Embryonic facial prominence (tissue), 1 donor: ENCODE measurements at regions not wholly inside any gene's neighbourhood (a gene's known extent, or its start where the extent isn't known, plus 50 kb on each side); places are given as distances from the start of the nearest gene placed in this dataset.

ENCODE experiments used
- DNase-seq: peaks from one replicate; pipeline ENCODE4 v3.0.0-alpha.2; 2016; ENCODE audit errors: extremely low spot score

DNA sequence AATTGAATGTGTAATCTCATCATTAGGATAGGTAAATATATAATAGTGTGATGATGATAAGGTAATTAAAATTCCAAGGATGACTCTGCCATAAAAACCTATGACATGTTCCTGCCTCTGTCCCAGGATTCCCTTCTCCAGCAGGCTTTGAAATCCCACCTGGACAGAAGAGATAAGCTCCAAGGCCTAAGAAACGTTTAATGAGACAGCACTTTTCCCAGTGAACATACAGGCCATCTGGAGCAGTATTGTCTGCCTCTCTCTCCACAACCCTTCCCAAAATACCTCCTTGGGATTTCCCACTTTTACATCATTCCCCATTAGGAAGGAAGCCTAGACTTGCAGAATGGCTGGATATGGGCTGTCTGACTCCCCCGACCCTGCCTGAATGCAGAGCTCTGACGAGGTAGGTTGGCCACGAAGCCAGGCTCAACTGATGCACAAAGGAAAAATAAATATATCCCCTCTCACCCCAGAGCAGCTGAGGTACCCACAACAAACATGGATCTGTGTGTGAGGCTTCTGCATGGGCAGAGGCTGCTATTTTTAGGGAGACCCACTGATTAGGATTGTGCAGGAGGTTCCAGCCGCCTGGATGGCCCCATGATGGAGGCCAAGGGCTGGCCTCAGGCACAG lies 71.0 kb downstream of the TMPRSS5 start:
- DNase-seq: no peak

DNA sequence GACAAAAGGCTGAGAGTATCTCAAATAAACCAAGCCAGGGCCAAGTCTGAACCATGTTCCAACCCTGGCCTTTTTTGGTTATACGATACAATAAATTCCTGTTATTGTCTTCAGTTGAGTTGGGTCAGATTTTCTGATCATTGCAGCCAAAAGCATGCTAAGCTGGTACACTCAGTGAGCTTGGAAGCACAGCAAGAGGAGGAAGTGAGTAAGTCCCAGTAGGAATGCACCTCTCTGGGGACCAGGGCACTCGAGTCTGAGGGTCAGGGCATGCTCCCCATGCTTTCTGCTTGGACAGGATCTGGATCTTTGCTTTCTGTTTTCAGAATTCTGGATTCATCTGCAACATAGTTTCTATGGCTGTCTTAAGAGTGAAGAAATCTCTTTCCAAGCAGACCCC lies 73.1 kb downstream of the TMPRSS5 start:
- DNase-seq: no peak

DNA sequence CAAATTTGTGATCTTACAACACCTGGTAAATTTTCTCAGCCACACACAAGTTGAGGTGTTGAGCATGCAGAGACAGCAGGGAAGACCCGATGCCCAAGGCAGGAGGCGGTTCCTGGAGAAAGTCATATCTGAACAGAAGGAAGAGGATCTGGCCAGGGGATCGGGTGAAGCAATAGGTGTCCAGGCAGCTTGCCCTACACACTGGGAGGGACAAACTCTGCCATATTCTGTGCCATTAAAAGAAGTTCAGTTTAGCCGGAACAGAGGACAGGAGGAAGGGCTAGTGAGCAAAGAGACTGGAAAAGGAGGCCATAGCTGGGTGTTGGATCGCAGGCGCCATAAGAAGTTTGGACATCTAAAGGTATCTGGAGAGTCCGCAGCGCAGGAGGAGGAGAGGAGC lies 76.5 kb downstream of the TMPRSS5 start:
- DNase-seq: no peak

DNA sequence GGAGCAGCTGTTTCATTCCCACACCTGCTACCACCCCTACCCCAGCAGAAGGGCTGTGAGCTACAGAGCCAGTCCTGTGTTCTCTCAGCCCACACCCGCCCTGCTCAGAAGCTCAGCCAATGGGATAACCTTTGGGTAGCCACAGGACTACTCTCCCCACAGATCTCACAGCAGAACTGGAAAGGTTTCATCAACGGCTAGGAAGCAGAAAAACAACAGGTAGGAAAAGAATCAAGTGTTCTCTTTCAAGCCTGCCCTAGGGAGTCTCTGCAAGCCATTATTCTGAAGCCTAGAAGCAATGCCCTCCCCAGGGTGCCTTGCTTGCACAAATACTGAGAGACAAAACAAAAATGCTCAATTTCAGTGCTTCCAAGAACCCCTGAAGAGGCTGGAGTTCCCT lies 77.2 kb downstream of the TMPRSS5 start:
- DNase-seq: no peak

DNA sequence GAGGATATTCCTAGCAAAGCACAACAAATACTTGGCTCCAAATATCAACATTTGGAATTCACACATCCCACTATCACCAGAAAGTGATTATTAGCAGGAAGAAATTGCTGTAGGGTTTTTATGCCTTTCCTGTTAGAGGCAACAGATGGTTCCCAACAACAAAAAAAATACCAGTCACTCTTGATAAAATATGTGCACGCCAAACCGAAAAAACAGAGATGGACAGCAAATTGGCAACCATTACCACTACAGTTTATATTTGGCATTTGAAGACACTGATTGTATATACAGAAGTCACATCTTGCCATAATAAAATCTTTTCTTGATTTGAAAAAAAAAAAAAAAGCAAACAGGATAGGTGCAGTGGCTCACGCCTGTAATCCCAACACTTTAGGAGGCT lies 78.2 kb downstream of the TMPRSS5 start:
- DNase-seq: no peak

DNA sequence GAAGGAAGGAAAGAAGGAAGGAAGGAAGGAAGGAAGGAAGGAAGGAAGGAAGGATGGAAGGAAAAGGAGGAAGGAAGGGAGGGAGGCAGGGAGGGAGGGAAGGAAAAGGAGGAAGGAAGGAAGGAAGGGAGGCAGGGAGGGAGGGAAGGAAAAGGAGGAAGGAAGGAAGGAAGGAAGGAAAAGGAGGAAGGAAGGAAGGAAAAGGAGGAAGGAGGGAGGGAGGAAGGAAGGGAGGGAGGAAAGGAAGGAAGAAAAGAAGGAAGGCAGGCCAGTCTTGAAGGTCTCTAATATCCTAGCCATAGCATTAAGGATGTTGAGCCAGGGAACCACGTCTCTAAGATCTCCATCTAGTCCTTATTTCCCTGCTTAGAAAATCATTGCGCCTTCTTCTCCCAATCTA lies 78.8 kb downstream of the TMPRSS5 start:
- DNase-seq: no peak

DNA sequence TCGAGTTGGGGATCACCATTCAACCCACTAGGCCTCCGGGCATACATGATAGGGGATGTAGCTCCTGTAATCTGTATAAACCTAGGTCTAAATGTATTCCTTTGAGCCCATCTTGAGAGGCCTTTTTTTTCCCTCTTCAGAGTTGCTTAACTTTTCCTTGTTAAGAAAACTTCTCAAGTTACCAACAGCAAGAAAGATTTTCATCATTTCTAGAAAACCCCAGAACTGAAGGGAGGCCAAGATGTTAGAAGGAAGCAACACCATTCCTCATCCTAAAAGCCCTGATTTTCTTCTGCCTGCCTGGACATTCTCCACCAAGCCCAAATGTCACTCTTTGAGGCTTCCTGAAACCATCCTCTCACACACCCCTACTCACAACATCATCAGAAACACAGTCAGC lies 79.4 kb downstream of the TMPRSS5 start:
- no peak for DNase-seq

DNA sequence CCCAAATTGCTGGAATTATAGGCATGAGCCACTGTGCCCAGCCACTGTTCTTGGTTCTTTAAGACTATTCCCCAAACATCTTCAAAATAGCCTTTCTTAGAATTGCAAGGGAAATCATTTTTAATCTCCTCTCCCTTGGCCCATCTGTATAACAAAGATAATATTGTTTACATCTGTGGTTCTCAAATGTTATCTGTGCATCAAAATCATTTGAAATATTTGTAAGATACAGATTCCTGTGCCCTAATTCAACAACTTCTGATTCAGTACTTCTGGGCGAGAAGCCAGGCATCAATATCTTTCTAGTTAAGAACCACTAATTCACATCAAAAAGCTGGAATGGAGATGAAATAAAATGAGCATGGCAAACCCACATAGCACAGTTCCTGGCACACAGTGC lies 83.0 kb downstream of the TMPRSS5 start:
- no peak for DNase-seq

DNA sequence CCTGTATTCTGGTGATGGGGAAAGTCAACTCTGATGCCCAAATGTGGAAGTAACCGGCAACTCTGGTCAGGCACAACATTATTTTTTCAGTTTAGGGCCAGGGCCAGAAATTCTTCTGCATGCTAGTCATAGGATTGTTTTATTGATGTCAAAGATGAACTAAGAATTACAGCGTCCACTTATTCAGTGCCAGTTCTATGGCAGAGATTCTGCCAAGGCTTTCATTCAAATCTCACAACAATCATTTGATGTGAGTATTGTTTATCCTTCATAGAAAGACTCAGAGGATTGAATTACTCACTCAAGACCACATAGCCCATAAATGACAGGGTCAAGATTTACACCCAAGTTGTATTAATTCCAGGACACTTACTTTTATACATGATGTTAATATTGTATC lies 87.7 kb downstream of the TMPRSS5 start:
- DNase-seq: no peak

DNA sequence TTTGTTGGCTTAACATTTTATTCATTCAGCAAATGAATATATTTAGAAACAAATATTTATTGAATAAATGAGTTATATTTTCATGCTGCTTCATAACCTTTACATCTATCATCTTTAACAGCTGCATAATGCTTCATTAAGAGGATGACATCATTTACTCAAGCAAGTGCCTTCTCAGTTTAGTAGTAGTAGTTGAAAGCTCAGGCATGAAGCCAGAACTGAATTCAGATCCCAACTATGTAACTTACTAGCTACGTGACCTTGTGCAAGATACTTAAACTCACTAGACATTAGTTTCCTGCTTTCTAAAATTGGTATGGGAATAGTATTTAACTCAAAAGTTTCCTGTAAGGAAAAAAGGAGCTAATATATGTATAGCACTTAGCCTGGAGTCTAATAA lies 90.3 kb downstream of the TMPRSS5 start:
- no peak for DNase-seq

DNA sequence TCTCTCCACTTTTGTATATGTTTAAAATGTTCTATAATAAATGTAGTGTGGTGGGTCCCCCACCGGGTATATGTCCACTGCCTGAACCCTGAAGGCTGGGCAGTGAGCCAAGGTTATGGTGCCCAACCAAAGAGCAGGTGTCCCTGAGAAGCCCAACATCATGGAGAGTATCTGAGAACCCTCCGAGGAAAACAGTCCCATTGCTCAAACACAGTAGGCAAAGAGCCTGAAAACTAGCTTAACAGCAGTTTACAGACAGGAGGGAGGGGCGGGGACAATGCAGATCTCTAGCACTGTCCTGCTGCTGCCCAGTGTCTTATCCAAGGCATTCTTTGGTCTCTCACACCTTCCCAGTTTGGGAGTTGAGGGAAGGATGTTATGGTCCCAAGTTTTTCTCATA lies 91.0 kb downstream of the TMPRSS5 start:
- no peak for DNase-seq

DNA sequence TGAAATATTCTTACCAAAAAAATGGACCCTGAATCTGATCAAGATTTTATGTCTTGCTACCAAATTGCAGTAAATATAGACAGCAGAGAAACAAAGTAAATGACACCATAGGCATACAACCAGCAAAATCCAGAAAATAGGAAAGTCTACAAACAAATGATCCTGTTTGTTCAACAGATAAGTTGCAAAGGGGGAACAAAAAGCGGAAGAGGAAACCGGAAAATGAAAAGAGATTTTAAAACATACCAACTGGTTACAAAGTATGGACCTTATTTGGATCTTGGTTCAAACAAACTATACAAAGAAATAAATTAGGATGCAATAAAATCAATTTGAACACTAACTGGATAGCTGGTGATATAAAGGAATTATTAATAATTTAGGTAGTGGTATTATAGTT lies 92.0 kb downstream of the TMPRSS5 start:
- no peak for DNase-seq

DNA sequence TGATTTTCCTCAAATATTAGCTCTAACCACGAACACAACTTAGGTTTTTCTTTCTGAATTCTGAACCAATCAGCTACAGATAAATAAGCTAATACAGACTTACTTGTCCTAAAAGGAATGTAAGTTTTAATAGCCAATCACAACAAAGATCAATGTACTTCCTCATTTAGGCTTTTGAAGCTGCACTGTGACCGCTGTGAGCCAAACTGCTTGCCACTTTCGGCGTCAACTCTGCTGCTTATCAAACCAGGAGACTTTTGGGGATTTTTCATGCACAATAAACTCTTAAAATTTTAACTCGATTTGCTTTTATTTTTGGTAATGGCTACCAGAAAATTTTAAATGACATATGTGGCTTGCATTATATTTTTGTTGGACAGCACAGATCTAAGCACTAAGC lies 92.5 kb downstream of the TMPRSS5 start:
- DNase-seq: no peak

DNA sequence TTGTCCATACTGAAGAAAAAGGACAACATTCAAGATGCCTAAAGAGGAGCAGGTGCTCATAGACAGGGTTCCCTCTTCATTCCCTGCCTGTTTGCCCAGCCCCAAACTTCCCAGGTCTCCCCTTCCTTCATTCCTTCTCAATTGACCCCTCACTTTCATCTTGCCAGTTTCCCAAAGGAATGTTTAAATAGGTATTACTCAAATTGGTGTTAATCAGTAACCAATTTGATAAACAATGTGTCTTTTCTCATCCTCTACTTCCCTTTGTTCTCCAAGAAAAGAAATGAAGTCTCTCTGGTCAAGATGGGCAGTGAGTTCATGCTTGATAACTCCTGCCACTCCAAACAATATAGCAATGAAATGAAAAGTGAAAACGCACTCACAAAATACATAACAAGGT lies 101.9 kb downstream of the TMPRSS5 start:
- no peak for DNase-seq

DNA sequence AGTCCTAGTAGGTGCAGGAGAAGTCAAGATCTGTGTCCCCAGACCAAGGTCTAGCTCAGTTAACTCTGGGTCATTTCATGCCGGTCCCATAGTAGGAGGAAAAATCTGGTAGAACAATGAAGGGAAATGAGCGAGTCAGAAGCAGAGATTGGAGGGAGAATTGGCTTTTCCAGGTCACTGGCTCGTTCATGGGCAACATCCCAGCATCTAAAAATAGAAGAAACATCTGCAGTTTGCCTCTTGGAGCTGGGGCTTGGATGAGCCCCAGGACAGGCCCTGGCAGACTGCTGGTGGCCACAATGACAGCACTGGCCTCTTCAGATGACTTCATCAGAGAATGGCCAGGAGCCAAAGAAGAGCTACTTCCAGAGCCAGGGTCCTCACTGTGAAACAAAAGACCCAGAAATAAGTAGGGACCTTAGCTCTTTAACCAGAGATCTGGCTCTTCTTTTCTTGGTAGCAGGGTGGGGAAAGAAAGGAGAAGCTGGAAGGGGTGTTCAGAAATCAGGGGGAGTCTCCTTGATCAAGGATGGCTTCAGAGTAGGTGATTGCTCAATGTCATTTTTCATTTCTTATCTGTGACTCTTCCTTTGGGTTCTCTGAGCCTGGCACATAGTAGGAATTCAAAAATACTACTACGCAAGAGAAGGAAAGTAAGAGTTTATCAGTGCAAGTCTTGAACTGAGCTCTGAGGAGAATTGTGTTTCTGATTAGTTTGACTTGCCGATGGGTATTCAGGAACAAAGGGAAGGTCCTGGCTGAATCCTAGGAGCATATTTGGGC lies 102.6 kb downstream of the TMPRSS5 start:
- no peak for DNase-seq

DNA sequence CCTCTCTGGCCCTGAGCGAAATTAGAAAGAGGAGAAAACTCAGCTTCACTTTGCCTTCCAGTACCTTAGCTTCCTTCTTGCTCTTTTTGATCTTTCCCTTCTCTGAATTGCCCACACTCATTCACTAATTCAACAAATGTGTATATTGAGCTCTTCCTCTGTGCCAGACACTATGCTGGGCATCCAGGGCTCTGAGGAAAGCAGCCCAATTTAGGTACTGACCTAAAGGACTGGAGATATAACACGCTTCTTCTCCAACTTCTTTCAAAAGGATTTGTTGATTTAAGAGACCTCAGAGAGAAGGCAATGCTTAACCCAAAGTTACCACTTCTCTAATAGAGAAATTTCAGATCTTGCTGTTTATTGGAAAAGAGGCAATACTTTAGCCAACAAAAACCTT lies 103.6 kb downstream of the TMPRSS5 start:
- DNase-seq: no peak

DNA sequence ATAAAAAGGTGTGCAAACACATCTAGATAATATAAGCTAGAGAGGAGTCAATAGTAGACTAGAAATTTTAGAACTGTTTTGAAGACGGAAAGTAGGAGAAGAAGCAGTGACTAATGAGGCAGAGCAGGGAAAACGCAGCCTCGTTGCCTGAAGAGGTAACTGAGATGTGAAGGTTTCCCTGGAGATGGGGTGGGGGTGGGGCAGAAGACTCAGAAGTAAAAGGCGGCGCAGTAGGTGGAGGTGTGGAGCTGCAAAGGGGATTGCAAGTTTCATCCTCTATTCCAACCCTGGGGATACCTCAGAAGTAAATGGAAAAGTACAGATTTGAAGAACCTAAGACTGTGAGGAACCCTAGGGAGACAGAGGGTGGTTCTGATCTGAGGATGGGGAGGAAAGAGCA lies 109.5 kb downstream of the TMPRSS5 start:
- DNase-seq: no peak

DNA sequence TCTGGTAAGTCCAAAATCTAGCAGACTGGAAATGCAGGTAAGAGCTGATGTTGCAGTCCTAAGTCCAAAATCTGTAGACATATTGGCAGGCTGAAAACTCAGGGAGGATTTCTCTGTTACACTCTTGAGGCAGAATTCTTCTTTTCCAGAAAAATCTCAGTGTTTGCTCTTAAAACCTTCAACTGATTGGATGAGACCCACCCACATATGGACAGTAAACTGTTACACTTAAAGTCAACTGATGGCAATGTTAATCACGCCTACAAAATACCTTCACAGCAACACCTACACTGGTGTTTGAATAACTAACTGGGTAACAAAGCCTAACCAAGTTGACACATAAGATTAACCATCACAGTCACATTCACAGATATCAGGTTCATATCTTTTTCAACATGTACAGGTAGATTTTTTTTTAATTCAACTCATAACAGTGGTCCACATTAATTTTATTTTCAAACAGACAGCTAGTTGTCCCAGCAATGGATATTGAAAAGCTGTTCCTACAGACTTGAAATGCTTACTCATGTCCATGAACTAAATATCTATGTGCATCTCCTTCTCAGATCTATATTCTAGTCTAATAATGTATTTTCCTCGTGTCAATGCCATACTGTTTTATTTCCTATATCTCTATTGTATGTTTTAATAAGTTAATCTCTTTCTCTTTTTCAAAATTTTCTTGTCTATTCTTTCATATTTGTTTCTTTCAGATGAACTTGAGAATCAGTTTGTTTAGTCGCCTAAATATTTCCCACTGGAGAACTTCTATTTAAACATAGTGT lies 110.1 kb downstream of the TMPRSS5 start:
- DNase-seq: no peak

DNA sequence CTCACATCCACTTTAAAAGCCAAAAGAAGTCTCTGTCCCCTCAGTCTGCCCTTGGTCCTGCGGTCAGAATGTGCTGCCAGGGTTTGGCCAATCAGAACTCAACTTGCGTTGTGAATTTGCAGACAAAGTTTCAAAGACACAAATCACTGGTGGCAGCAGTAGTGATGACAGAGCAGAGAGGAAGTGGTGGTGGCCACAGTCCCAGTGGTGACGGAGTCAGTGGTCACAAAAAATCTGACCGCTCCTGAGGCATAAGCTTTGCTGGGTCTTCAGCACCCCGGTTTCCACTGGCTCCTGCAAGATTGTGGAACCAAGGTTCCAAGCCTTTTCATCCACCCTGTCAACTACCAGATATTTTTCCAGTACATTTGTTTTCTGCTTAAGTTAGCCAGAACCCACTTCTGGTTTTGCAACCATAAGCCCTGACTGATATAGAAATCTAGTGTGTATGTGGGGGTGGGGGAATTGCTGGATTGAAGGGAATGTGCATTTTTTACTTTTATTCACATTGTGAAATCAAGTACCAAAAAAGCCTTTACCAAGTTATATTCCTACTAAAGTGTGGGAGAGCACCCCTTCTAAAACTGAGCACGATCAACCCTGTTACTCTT lies 112.3 kb downstream of the TMPRSS5 start:
- no peak for DNase-seq

DNA sequence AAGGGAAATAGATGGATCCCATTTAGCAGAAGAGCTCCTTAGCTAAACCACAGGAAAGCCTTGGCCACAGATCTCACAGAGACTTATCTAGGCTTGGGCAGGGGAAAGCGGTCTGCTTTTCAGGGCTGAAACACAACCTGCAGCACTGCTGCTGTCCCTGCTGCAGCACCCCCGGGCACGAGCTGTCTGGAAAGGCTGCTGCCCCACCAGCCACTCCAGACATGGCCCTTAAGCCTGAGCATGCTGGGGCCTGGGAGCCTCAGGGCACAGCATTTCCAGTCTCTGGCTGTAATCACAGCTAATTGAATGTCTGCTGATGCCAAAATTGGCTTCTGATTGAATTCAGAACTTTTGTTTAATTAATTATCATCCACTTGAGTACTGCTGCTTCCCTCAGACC lies 115.0 kb downstream of the TMPRSS5 start:
- DNase-seq: no peak

DNA sequence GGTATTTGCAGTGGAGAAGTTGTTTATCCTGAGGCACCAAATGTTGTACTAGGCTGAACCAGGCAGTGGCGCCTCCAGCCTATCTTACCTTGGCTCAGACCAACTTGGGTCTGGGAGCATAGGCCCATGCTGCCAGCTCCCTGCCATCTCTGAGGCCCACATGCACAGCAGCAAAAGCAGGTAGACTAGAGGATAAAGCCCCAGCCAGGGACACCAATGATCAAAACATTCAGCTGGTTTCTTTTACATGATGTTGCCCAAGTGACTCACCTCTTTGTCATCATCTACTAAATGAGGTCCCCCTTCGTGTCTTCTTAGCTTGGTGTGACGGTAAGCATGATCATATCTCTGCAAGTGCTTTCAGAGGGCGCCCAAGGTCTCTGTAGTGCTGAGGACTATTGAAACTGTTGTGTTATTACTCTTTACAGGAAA lies 112.1 kb upstream of the DRD2 start:
- DNase-seq: no peak

DNA sequence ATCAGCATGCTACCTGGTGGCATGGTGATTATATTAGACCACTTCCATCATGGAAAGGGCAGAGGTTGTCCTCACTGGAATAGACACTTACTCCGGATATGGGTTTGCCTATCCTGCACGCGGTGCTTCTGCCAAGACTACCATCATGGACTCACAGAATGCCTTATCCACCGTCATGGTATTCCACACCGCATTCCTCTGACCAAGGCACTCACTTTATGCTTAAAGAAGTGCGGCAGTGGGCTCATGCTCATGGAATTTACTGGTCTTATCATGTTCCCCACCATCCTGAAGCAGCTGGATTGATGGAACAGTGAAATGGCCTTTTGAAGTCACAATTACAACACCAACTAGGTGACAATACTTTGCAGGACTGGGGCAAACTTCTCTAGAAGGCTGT lies 109.2 kb upstream of the DRD2 start:
- DNase-seq: no peak

DNA sequence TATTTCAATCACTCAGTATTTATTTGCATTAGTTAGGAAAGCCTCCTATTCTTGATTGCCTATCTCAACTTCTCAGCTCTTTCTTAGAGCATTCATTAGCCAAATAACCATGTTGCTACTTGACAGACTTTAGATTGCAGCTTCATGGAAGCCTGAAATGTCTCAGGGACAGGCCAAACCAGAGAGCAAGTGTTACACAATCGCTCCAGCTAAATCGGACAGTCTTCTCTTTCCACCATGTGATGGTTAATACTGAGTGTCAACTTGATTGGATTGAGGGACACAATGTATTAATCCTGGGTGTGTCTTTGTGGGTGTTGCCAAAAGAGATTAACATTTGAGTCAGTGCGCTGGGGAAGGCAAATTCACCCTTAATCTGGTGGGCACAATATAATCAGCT lies 106.5 kb upstream of the DRD2 start:
- no peak for DNase-seq
